Activated CD8-positive, alpha-beta memory T cell treated with anti-CD3 and anti-CD28 coated beads for 4 hours (primary cell): ENCODE measurements at regions not wholly inside any gene's neighbourhood (a gene's known extent, or its start where the extent isn't known, plus 50 kb on each side); places are given as distances from the start of the nearest gene placed in this dataset.
"Not testable (repeated sequence)": the region's sequence is repeated elsewhere in the genome, so short reads cannot be mapped to it uniquely, and the experiment has no call there.

ENCODE experiments used
- DNase-seq, 2 donors: peaks; one replicate each; pipeline ENCODE4 v3.0.0-alpha.2; 2020; ENCODE audit warnings: low read depth in 2 of 2

DNA sequence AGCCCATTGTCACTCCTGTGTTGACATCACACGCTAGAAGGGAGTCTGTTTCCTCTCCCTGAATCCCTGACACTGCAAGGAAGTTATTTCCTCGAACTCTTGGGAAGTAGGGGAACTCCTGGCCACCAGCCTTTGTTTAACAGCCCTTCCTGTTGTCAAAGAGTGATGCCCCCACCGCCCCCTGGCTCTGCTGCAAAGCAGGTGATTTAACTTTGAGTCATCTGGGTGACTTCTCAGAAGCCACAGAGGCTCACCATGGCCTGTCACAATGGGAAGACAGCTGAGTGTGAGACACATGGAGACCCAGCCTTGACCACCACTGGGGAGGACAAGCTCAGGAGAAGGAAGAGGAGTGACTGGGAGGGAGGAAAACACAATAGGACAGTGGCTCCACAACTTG, 182.8 kb downstream of the PSMG1 start:
- DNase-seq, result no peak

DNA sequence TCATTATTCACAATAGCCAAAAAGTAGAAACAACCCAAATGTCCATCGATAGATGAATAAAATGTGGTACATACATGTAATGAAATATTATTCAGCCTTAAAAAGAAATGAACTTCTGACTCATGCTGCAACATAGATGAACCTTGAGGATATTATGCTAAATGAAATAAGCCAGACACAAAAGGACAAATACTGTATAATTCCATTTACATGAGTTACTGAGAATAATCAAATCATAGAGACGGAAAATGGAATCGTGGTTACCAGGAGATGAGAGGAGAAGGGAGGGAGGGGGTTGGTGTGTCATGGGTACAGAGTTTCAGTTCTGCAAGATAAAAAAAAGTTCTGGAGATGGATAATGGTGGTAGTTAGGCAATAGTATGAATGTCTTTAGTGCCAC, 184.1 kb downstream of the PSMG1 start:
- DNase-seq, result no peak

DNA sequence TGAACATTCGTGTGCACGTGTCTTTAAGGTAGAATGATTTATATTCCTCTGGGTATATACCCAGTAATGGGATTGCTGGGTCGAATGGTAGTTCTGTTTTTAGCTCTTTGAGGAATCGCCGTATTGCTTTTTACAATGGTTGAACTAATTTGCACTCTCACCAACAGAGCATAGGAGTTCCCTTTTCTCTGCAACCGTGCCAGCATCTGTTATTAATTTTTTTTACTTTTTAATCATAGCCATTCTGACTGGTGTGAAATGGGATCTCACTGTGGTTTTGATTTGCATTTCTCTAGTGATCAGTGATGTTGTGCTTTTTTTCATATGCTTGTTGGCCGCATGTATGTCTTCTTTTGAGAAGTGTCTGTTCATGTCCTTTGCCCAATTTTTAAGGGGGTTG, 185.0 kb downstream of the PSMG1 start:
- not testable (repeated sequence) for DNase-seq

DNA sequence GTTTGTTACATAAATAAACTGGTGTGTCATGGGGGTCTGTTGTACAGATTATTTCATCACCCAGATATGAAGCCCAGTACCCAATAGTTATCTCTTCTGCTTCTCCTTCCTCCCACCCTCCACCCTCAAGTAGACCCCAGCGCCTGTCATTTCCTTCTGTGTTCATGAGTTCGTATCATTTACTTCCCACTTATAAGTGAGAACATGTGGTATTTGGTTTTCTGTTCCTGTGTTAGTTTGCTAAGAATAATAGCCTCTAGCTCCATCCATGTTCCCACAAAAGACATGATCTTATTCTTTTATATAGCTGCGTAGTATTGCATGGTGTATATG, 185.4 kb downstream of the PSMG1 start:
- not testable (repeated sequence) for DNase-seq

DNA sequence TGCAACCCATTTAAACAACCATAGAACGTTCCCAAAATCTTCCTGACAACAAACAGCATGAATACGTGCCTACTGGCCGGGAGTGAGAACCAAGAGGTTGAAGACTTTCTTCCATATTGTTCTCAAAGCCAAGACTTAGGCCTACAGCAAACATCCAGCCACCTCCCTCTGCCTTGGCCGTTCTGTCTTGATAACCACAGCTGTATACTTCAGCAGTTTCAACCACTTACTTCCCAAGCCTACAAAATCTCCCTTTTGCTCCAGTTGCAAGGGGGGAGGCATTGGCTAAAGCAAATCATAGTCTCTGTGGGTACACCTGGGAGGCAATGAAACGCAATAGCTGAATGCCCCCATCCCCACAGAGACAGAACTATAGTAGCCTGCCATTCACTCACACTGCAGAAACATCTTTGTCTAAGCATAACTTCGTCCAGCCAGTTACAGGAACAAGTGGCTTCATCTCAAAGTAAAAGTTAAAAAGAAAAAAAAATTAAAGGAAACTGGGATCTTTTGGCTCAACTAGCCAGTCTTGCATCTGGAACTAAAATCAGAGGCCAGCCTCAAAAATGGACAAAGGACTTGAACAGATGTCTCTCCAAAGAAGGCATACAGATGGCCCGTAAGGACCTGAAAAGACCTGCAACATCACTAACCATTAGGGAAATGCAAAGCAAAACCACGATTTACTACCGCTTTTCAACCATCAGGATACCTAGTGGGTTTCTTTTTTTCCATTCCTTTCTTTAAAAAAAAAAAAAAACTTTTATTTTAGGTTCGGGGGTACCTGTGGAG, 186.0 kb downstream of the PSMG1 start:
- DNase-seq, result no peak

DNA sequence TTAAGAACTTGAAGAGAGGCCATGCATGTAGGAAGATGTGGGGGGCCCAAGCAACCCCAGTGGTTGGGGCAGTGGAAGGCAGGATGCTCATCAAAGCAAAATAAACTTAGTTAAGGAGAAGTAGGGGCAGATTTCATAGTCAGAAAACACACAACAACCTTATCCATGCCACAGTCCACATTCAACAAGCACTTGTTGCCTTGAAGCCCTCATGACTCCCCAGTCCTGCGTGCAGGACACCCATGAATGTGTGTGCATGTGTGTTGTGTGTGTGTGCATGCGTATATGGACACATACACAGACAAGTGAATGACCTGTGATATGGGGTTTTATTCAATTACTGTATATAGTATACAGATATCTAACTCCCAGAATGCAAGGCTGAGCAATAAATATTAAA, 186.9 kb downstream of the PSMG1 start:
- DNase-seq, result no peak

DNA sequence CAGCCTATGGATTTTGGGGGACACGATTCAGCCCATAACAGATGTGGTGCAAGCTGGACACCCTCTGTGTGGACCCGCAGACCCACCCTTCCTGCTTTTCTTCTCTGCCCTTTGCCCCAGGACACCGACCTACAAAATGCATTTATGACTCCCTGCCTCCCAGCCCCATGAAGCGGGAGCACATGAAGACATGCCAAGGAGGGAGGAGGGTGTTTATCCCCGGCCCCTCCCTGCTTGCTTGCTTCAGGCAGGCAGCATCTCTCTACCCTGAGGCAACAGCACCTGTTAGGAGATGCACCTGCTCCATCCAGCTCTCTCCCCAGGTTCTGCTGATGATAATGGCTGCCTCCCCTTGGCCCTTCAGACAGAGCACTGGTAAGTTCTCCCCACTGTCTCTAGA, 187.5 kb downstream of the PSMG1 start:
- no peak for DNase-seq

DNA sequence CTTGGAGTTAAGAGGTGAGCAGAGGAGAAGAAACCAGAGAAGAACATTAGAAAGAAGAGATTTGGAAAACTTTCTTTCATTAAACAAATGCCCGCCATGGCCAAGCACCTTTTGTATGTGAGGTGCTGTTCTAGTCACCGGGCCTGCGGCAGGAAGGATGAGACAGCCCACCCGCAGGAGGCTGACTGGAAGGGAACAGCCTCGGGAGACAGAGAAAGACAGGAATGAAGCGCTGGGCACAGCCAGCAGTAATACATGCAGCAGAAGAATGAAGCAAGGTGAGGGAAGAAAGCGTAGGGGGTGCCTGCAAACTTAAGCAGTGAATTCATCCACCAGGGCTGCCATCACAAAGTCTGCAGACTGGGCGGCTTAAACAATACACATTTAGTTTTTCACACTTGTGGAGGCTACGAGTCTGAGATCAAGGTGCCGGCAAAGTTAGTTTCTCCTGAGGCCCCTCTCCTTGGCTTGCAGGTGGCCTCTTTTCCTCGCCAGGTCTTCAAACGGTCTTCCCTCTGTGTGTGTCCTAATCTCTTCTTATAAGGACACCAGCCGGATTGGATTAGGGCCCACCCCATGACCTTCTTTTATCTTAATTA, 188.1 kb downstream of the PSMG1 start:
- no peak for DNase-seq

DNA sequence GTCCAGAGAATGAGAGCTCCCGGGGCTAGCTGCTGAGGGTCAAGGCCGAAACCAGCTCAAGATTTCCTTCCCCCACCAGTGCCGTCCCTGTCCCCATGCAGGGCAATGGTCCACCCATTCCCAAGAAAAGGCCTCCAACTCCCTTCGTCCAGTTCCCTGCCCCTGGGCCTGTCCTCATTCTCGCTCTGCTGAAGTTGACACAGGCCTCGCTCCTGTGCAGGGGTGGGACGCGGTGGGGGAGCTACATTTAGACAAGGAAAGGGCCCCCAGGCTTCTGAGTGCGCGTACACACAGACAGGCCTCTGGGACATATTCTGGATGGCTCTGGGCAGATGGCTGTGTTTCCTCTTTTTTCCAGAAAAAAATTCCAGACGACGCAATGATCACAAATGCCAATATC, 188.3 kb downstream of the ETS2 start:
- DNase-seq, result no peak

DNA sequence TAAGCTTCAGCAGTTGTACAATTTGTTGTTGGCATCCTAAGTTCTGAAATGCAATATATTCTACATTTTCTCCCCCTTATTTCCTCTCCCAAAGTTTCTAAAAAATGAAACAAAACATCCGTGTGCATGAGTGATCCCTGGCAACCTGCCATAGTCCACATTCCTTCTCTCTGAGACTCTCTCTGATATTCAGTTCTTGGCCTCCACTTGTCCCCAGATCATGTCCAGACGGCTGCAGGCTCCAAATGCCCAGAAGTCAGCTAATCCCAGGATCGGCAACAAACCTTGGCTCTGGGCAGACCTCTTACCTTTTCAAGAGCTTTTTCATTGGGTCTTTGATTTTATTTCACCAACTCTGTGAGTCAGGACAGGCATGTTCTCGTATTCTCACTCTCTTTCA, 187.8 kb downstream of the ETS2 start:
- DNase-seq, result no peak

DNA sequence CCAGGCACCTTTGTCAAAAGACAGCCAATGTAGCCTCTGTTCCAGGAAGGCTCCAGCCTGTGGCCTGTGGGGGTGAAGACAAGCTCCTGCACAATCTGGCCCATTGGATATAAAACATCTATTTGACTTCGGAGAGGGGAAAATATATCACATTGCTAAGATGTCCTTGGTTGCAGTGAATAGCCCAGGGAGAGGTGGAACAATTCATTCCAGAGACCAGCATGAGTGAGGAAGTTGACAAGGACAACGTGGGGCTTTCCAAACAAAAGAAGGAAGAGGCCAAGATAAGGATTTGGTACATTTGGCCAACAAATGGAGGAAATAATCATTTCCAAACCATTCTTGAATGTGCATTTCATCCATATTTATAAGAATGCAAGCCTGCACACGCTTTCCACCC, 187.0 kb downstream of the ETS2 start:
- no peak for DNase-seq

DNA sequence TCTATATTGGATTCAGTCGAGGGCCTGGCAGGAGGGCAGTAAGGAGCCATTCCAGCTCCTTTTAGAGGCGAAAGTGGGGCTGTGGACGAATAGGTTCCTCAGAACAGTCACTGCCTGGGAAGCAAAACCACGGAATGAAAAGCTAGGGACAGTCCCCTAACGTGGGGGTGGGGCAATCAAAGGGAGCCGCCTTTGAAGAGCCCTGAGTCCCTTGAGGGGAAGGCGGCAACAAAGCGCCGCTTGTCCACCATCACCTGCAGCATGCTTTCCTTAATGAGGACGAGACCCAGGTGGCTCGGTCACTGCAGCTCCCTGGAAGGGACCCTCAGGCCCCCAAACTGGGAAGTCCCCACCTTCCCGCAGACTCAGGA, 184.7 kb downstream of the ETS2 start:
- no peak for DNase-seq

DNA sequence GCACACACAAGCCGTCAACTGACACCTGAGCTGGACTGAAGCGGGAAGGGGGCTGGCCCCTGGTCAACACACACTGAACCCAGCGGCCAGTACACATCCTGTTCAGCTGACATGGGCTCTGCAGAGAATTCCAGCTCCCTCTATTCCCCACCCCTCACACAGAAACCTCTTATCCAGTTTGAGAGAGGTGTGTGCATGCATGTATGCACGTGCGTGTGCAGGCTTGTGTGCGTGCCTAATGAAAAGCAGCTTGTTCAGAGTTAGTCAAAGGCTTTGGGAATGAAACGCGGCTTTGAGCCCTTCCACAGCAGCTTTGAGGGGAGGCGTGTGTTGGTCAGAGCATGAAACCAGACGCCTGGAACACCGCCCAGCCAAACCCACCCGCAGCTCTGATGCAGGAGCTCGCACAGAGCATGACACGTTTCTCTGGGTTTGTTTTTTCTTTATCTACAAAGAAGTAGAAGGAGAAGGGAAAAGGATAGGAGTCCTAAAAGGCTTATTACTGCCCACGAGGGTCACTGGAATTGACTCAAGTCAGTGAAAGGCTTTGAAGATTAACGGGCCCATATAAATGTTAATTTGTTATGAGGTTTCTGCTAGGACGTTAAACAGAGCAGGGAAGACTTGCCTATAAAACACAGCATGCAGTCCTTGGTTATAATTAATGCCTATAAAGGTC, 184.2 kb downstream of the ETS2 start:
- no peak for DNase-seq

DNA sequence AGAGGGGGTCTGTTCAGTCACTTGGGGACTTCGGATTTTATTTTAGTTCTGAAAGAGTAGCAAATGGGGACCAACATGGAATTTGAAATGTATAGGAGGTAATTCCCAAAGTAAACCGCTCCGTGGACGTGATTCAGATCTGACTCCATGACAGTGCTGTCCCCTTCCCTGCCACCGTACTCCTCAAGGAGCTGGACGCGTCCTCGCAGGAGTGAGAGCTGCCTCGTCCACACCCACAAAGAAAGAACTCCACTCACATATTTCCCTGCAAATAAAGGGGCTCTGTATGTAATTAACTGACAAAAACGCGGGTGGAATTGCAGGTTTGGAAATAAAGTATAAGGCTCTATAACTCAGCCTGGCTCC, 183.6 kb downstream of the ETS2 start:
- DNase-seq, result no peak

DNA sequence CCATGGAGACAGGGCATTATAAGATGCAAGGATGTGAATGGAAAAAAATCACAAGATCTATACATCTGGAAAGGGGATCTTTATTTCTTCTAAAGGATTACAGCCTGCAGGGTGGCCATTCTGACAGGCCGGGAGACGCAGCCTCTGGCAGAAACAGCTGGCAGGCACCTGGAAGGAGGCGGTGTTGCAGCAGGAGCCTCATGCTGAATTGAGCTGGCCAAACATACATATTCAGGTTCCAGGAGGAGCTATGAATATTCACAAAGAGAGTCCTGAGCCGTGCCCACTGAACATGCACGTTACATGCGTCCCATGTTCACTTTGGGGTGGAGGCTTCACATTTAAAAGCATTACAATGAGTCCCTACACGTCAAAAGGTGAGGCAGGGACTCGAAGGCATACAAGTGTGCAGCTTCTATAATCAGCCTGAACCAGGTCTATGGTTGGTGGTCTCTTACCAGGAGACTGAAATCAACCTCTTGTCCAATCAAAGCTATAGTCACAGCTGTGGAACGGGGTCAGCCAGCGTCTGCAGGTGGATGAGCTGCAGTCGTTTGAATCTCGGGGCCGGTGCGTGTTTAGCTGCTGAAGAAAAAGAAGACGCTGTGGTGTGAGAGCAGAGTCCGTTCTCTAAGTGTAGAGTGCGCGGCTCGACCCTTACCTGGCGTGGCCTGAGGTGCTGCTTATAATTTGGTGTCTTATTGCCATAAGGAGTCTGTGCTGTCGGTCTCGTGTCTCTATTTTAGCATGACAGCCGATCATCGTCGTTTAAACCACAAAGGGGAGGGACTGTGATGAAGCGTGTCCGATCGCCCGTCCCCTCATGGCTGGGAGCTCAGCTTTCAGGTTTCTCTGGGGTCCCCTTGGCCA, 183.0 kb downstream of the ETS2 start:
- DNase-seq, result no peak

DNA sequence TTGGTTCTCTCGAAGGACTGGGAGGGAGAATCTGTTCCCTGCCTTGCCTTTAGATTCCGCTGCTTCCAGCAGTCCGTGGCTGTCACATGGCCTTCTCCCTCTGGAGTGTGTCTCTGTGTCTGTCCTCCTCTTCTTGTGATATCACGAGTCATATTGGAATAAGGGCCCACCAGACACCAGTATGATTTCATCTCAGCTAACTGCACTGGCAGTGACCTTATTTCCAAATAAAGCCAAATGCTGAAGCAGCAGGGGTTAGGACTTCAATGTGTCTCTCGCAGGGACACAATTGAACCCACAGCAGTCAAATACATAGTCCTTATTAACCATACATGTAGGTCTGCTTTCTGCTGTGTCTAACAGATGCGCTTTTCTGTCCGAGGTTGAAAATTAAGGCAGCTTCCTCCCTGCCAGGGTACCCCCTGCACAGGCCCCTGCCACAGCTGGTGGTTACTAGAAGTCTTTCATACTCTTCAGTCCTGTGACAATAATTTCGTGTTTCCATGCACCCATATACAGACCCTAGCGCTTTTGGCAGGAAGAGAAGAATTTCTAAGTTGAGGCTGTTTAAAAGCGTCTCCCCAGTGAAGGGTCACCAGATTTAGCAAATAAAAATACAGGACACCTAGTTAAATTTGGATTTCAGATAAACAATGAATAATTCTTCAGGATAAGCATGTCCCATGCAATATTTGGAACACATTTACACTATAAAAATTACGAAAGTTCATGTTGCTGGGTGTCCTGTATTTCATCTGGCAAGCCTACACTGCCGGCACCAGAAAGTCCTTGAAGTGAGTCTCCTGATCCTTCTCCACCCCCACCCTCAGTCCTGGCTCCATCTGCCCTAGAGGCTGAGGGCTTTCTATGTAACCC, 182.1 kb downstream of the ETS2 start:
- DNase-seq, result no peak

DNA sequence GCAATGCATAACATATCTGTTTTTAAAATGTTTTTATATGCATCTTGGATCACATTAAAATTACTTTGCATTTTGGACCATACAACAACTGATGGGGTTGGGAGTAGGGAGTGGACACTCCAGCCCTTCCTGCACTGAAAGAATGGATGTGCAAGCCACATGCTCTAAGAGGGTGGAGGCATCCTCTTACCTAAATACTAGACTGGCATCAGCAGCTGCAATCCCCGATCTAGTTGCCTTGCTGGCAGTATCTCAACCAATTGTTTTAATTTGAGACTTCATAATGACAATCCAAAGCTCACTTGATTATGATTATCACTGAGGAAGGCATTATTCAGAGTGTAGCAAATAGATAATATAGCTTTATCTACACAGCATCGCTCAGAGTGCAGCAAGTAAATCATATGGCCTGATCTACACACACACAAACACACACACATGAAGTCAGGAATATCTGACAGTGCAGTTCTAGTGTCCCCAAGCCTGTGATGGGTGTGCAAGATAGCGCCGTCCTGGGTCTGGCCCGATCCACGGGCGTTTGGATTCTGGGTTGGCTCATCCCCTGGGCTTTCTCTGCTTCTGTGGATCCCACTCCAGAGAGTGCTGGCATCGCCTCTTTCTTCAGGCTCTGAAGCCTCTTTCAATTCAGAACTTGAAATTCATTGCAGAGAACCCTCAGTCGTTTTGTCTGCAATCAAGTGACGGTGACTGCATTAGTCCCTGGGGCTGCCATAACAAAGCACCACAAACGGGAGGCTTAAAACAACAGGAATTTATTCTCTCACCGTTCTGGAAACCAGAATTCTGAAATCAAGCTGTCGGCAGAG, 181.3 kb downstream of the ETS2 start:
- DNase-seq, result no peak

DNA sequence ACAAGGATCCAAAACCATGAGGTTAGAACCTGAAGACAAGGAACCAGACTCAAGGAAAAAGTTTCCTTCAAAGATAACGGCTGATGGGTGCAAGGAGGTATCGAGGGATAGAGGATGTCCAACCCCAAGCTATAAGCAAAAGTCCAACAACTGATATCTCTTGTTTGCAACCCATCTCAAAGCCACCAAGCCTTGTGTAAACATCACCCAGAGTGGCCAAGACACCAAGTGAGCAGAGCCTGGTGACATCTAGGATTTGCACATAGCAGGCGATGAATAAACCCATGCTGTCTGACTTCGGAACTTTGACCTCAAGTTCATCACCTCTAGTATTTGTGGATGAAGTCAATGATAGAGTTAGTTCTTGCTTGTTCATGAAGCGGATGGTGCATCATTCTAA, 180.7 kb downstream of the ETS2 start:
- DNase-seq, result no peak

DNA sequence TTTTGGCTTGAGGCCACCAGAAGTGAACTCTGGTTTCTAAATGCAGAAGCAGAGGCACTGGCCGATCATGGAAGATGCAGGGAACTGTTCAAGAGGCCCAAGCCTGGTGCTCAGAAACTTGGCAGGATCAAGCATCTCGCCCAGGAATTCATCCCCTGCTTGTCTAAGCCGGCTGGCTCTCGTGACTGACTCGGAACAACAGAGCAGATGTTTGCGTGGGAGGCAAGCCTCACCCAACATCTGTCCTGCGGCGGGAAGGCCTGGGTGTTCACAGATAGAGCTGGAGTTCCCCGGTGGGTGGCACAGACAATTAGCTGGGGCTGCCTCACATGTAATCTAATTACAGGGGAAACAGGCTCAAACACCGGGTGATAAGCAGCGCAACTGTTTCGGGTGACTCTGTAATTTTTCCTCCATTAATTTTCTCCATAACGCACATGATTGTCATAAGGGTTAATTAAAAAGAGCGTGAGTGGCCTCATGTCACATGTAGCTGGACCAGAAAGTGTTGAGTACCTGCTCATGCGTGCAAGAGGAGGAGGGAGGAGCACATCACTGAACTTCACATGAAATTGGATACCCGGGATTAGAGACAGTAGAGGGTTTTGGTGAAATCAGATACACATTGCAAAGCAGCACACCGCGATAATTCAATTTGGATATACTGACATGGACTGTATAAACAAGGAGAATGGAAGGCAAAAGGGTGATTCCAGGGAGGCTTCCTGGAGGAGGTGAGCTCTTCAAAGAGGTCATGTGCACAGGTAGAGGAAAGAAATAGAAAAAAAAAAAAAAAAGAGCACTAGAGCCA, 180.0 kb downstream of the ETS2 start:
- peak in 1 of 2 donors; percentile 17 for DNase-seq
